Stimulated activated CD4-positive, alpha-beta T cell treated with anti-CD3 and anti-CD28 coated beads, TNF-alpha, amount 100 ng/mL, for 48 hours (primary cell): ENCODE measurements at regions not wholly inside any gene's neighbourhood (a gene's known extent, or its start where the extent isn't known, plus 50 kb on each side); places are given as distances from the start of the nearest gene placed in this dataset.
"Not testable (repeated sequence)": the region's sequence is repeated elsewhere in the genome, so short reads cannot be mapped to it uniquely, and the experiment has no call there.

Source experiments
- DNase-seq, 3 donors: peaks; one replicate each; pipeline ENCODE4 v3.0.0-alpha.2; 2020; ENCODE audit warnings: low read depth in 3 of 3

DNA sequence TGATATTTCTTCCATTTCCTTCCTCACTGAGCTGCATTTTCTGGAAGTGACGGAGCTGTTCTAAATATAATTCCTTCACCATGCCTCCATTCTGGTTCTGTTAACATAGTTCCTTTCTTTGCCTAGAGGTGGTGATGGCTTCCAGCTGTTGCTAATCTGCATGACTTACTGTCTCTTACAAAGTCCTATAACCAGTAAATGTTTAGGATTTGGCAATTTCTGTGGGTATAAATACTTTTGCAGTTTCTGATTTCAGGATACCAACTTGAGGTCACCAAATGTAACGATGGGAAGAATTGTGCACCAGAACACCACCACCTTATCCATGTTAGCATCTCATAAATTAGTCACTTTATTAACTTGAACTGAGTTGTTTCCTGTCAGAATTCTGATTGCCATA lies 101.7 kb upstream of the FN1 start:
- DNase-seq, result no peak

DNA sequence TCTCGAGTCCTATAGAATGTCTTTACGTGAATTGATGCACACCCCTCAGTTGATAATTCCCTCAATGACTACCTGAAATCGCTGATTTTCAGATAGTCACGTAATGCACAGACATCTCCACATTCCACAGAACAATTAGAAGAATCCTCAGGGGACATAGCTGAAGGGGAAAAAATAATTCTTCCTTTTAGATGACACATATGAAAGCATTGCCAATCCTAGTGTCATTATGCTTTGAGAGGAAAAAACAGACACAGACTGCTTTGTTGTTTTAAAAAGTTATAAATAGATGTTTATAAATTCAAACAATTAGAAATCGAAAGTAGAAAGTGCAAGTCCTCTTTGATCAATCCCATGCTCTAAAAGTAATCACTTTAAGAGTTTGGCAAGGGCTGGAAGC lies 100.6 kb upstream of the FN1 start:
- no peak for DNase-seq

DNA sequence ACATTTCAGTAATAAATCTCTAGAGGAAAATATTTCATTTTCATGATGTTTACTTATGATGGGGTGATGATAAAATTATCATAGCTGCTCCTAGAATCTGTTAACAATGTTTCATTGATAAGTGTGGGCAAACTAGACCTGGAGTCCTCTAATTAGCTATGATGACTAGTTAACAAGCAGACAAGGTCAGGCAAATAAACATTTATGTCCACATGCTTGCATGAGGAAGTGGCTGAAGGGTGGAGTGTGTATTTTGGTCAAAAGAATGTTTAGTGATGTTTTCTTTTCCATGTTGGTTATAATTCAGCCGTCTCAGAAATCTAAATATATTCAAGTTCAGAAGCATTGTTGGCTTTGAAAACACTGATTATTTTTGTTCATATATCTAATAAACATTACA lies 99.9 kb upstream of the FN1 start:
- no peak for DNase-seq

DNA sequence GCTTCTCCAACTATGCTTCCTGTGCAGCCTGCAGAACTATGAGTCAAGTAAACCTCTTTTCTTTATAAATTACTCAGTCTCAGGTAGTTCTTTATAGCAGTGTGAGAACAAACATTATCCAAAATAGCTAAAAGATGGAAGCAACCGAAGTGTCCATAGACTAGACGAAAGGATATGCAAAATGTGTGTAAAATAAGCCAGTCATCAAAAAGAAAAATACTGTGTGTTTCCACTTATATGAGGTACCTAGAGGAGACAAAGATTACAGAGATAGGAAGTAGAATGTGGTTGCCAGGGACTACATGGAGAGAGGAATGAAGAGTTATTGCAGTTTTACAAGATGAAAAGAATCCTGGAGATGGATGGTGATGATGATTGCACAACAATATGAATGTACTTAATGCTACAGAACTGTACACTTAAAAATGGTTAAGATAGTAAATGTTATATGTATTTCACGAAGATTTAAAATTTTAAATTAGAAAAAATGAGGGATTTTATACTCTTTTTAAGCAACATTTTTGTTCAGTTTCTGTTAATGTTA lies 99.3 kb upstream of the FN1 start:
- no peak for DNase-seq

DNA sequence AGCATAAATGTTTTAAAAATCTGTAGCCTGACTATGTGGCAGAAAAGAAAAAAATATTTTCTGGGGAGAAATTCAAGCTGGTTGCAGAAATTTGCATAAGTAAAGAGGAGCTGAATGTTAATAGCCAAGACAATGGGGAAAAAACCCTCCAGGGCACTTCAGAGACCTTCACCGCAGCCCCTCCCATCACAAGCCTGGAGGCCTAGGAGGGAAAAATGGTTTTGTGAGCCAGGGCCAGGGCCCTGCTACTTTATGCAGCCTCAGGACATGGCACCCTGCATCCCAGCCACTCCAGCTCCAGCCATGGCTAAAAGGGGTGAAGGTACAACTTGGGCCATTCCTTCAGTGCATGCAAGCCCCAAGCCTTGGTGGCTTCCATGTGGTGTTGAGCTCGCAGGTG lies 97.8 kb upstream of the FN1 start:
- DNase-seq, result not testable (repeated sequence)

DNA sequence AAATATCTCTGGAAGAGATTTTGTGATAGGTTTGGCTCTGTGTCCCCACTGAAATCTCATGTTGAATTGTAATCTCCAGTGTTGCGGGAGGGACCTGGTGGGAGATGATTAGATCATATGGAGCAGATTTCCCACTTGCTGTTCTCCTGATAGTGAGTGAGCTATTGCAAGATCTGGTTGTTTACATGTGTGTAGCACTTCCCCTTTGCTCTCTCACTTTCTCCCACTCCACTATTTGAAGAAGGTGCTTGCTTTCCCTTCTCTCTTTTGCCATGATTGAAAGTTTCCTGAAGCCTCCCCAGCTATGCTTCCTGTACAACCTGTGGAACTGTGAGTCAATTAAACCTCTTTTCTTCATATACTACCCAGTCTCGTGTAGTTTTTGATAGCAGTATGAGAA lies 97.0 kb upstream of the FN1 start:
- no peak for DNase-seq

DNA sequence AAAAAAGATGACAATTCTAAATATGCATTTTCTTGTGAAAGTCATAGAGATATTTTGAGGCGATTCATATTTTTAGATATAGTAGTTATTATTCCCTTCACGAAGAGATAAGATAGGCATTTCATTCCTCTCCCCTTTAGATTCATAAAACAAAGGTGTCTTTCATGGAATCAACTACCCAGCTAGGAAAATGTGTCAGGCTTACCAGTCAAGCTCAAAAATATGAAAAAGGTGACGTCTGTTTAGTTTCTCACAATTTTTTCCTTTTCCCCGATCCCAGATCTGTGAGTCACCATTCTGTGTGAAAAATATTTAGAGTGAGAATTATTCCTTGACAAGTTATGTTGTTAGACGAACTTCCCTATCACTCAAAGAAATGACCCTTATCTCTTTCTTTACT lies 95.4 kb upstream of the FN1 start:
- DNase-seq, result no peak

DNA sequence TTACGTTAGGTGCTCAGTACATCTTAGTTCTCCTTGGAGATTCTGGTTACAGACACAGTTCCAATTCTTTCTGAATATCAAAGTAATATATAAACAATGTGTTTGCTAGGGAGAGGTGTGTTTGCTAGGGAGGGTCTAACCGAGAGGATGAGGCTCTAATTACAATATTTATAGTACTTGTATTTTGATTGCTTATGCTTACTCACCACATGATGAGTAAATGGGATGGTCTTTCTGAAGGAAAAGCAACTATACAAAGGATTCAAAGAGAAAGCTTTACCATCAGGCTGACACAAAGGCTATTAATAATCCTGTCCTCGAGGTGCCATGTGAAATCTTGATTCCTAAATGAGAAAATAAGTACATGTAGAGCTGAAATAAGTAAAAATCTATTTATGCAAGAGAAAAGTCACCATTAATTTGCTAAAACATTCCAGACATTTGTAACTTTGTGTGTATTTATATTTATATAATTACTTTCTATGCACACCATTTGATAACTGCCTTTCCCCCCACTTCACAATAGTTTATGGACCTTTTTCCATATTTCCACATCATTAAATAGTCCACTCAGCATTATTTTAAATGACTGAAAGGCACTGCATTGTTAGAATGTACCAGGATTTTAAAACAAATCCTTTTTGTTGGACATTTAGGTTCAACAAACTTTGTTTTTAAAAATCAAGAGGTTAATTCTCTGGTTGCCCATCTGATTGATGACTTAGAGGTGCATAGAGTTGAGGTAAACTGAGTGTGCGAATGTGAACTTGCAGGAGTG lies 94.5 kb upstream of the FN1 start:
- no peak for DNase-seq

DNA sequence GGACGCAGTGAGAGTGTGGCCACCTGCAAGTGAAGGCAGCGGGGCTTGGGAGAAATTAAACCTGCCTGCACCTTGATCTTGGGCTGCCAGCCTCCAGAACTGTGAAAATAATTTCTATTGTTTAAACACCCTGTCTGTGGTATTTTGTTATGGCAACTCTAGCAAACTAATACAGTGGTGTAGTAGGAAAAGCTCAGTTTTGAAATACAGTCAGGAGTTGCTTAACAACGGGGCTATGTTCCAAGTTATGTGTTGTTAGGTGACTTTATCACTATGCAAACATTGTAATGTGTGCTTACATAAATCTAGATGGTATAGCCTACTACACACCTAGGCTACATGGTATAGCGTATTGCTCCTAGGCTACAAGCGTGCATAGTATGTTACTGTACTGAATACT lies 93.4 kb upstream of the FN1 start:
- no peak for DNase-seq

DNA sequence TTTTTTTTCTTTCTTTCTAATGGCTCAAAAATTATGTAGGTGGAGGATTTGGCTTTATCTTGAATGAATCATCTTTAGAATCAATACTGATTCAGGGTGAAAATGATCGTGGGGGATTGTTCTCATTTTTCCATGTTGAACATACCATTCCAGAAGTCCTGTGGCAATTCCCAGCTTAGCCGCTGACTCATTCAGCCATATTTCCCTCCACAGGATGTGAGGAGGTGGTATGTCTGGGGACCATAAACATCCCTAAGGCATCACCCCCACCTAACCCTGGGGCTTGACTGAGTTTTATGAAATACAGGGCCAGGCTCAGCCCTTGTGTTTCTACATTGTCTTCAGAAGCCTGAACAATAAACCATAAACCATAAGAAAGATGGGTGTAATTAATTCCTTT lies 92.7 kb upstream of the FN1 start:
- no peak for DNase-seq

DNA sequence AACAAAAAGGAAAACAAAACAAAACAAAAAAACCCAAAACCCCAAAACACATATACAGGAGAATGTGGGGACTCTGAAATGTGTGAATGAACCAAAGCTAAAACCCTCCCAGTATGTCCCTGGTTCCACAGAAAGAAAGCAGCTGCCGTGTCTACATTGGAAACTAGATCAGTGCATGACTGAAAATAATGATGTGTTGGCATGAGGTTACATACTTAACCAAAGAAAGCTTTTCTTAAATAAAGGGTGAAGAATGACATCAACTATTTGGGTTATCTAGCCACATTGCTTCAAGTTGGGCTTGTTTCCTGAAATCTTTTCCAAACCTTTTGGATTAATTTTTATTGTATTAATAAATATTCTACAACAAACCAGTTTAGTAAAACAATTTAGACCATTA lies 91.9 kb upstream of the FN1 start:
- no peak for DNase-seq

DNA sequence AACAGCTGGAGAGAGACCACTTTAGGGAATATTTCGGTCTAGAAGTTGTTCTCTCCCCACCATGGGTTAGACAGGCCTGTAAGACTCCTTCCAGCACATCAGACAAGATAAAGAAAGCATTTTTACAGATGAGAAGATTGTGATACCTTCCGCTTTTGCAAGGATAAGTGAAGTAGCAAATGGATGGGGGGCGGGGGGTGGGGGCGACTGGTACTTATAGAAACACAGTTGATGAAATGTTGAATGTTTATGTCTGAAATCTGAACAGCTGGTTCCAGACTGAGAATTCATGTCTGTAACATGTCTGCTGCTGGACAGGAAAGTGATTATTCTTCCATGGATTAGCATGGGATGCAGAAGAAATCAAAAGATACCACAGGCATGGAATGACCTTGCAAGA lies 90.5 kb upstream of the FN1 start:
- no peak for DNase-seq

DNA sequence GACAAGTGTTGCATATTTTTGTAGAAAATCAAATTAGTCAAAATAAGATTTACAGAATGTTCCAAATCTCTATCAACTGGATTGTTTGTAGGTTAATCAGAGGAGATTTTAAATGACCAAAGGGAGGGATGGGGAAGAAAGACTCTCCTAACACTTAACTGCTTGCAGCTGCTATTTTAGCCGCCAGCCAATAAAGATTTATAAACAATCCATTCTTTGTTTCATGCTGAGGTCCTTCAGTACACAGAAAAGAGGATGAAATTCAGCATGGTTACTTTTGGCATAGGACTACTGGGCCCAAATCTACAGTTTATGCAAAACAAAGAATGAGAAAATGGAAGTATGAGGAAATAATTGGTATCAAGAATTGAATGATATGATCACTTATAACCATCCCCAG lies 86.4 kb upstream of the FN1 start:
- DNase-seq, result no peak

DNA sequence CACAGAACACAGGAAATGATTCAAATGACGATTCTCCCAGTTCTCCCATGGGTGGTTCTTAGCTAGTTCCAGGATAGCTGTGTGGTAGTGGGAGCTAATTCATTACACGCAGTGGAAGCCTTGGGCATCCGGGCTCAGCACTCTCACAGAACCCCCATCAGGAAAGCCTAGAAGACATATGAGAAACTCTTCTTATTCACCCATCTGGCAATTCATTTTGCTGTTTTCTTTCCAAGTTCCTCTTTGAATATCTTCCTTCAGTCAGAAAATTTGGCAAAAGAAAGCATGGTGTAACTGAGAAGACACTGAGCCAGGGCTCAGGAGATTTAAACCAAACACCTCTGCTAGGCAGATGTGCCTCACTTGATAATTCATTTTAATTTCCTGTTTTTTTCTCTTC lies 85.2 kb upstream of the FN1 start:
- DNase-seq, result no peak

DNA sequence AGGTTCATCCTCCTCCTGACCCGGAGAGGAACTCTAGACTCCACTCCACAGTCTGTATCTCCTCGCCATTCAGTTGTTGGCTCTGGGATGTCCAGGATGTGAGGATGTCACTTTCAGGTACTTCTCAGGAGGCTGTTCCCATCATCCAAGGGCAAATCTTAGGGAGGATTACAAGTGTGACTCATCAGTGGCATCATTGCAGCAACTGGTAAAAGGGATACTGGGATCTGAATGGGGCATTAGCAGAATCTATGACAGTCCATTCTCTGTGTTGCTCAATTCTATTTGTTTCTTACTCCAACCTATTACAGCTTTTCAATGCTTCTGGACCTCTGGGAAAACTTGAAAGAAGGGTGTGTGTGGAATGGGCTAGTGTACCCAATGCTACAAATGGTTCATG lies 81.5 kb upstream of the FN1 start:
- no peak for DNase-seq

DNA sequence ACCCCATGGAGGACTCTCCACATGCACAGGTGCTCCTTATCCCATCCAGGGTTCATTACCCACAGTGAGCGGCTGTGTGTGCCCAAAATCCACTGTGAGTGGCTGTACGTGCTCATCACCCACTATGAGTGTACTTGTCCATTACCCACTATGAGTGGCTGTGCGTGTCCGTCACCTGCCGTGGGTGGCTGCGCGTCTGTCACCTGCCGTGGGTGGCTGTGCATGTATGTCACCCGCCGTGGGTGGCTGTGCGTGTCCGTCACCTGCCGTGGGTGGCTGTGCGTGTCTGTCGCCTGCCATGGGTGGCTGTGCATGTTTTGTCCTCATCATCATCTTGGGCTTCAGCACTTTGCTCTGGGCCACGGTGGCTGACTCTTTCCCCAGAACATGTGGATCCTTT lies 78.6 kb upstream of the FN1 start:
- no peak for DNase-seq

DNA sequence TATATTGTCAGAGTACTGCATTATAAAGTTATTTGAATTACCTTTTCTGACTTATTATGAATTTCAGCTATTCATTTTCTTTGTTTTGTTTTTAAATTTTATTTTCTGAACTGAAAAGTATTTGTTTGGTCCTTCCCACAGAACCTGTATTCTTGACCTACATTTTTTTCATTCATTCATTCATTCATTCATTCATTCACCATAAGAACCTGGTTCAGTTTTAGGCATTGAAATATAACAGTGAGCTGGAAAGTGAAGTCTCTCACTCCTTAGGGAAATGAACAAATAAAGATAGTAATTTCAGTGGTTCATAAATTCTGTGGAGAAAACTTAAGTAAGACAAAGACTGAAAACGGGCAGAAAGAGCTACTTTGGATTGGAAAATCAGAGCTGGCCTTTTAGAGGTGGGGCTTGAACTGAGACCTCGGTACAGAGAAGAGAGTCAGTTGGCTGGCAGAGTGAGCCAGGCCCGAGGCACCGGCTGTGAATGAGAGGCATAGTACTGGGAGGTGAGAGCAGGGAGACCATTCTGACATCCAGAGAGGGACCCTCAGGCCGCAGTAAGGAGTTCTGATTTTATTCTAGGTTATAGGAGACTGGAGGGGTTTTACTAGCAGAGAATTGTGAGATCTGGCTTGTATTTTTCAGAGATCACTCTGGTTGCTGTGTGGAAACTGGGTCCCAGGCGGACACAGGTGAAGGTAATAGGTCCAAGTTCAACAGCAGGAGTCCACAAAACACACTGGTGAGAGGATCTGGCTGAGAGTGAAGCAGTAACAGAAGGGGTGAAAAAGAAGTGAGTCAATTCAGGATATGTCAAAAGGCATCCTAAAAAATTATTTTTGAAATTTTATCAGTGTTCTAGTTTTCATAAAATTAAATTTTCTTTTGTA lies 75.8 kb upstream of the FN1 start:
- no peak for DNase-seq

DNA sequence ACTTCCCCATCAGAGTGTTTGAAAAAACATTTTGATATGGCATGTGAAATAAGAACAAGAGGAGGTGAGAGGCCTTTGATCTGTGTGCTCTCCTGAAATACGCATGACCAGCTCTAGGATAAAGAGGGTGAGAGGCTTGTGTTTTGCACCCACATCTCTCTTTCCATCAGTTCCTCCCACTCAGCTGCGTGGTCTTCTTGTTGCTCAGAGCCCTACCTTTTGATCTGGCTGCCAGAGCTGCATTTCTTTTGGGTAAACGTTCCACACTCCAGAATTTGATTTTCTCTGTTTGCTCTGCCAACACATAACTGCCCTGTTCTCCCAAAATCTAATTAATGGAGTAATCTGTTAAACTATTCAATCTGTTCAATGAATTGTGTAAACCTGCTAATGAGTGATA lies 72.0 kb upstream of the FN1 start:
- no peak for DNase-seq

DNA sequence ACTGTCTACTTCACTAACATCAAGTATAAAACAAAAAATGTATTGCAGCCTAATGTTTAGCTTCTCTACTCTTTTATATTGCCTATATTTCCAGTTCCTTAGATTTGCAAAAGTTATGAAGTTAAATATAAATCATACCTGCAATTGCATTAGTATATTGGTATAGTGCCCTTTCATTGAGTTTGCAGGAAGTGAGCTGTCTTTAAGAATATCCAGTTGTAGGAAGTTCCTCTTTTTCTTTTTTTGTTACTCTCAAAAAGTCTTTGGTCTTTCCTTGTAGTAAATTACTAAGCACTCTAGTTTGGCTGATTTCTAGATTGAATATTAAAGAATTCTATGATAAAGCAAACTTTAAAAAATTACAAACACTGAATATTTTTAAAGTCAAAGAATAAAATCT lies 71.3 kb upstream of the FN1 start:
- DNase-seq, result no peak

DNA sequence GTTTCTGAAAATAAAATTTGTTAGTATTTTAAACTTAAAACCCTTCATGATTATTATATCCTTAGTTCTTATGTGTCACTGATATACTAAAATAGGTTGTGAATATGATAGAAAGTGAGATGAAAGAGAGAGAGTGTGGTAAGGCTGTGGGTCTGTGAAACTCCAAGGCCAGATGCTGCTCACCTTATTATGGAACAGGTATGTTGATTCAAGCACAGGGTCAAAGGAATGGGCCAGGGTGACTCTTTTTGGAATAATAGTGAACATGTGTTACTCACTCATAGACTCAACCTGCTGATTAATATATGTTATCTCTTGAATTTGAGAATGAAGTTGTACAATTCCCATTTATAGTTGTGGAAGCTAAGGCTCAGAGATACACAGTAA lies 70.7 kb upstream of the FN1 start:
- no peak for DNase-seq

DNA sequence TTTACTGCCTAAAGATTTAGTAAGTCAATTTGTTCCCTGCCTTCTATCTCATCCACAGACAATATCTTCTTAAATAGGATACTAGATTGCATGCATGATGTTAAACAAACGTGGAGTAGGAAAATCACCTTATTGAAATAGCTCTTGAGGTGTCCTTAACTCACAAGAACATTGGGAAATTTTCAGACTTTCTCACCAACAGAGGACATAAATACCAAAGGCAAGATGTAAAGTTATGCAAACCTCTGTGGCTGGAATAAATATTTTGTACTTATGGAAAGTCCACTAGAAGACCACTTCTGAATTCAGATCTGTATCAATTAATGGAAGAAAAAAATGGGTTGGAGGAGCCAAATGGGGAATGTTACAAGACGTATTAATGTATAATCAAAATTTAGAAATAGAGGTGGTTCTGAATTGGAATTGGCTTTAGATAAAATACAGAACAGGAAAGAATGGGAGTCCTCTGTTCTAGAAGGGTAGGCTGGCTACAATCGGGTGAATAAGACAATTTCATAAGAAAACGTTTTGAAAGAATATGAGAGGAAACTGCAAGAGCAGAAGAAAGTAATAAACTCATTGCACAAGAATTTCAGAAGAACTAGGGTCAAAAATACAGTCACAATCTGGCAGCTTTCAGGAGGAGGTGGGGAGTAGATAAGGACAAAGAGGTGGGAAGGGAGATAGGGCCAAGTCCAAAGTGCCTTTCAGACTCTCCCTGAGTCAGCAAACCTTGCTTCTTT lies 69.3 kb upstream of the FN1 start:
- no peak for DNase-seq

DNA sequence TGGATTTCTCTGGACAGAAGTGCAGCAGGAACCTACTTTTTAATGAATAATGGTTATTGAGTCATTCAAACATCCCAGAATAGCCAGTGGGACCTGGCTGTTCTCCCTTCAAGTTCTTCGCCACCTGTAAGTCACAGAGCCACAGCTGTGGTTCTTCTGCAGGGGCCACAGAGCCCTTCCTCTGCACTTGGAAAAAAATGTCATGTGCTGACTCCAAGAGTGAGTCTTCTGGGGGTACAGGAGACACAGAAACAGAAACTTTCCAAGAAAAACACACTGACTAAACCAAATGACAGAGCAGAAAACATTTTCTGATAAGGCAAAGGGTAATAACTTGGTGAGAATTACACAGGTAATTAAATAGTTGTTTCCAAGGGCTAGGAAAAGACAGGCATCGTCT lies 68.7 kb upstream of the FN1 start:
- DNase-seq, result no peak
